Cardiac fibroblast (primary cell): ENCODE measurements at regions not wholly inside any gene's neighbourhood (a gene's known extent, or its start where the extent isn't known, plus 50 kb on each side); places are given as distances from the start of the nearest gene placed in this dataset.

Experiments used
- DNase-seq, 2 donors: peaks; one replicate each; pipeline versions ENCODE4 v3.0.0 to v3.0.0-alpha.2; 2010; ENCODE audit warnings: low read depth in 2 of 2
- H3K4me3 ChIP-seq, 2 donors: replicated peaks in 1 of 2; 1 replicate in 1 of 2; 2 replicates in 1 of 2; pipeline ENCODE4 v1.5.1; 2011; ENCODE audit warnings: low read depth in 2 of 2, low read length in 2 of 2, mild to moderate bottlenecking in 2 of 2, moderate library complexity in 1 of 2
- TF ChIP-seq, protein P1 (sequence below): IDR thresholded peaks from one replicate; pipeline ENCODE4 v1.5.1; 2011; ENCODE audit warnings: low read depth, mild to moderate bottlenecking, low read length, inconsistent platforms

DNA sequence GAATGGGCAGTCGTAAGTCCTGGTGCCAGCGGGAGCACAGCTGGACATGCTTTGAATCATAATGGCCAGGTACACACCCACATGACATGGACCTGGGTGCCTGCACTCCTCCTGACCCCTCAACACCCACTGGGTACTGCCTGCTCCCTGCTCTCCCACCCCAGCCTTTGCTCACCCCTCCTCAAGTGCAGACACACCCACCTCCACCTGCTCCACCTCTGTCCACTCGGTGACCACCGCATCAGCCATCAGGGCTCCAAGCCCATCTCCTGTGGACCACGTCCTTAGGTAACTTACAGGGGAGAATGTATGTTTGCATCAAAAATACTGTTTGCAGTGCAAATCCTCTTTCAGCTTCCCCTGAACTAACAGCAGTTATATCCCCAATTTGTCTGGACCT, 214.6 kb downstream of the BRD1 start:
- H3K4me3 ChIP-seq: no peak overlapping the region
- DNase-seq: no peak
- TF ChIP-seq, protein P1, sequence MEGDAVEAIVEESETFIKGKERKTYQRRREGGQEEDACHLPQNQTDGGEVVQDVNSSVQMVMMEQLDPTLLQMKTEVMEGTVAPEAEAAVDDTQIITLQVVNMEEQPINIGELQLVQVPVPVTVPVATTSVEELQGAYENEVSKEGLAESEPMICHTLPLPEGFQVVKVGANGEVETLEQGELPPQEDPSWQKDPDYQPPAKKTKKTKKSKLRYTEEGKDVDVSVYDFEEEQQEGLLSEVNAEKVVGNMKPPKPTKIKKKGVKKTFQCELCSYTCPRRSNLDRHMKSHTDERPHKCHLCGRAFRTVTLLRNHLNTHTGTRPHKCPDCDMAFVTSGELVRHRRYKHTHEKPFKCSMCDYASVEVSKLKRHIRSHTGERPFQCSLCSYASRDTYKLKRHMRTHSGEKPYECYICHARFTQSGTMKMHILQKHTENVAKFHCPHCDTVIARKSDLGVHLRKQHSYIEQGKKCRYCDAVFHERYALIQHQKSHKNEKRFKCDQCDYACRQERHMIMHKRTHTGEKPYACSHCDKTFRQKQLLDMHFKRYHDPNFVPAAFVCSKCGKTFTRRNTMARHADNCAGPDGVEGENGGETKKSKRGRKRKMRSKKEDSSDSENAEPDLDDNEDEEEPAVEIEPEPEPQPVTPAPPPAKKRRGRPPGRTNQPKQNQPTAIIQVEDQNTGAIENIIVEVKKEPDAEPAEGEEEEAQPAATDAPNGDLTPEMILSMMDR: no peak

- no peak for DNase-seq
- TF ChIP-seq, protein P1: no peak
- H3K4me3 ChIP-seq: no peak overlapping the region
Measured at GRCh38 chr22:49609207-49609876, 218.3 kb downstream of the BRD1 start.

GRCh38 chr22:49608660-49609059, 219.0 kb downstream of the BRD1 start:
- H3K4me3 ChIP-seq: no peak overlapping the region
- TF ChIP-seq, protein P1: no peak
- no peak for DNase-seq

DNA sequence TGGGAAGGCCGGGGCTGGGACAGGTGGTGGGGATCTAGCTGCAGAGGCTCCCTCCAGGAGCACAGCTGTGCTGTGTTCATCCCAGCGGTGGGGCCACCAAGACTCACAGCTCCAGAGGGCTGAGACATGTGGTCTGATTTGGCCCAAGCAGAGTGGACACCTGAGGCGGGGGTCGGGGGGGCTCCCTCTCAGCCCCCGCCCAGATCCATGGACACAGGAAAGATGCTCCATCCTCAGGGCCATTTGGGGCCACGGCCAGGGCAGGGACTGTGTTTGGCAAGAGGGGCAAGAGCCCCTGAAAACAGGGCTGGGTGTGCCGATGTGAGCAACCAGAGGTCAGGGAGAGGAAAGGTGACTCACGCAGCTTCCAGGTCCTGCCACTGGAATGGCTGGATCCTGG, 219.4 kb downstream of the BRD1 start:
- TF ChIP-seq, protein P1: no peak
- H3K4me3 ChIP-seq: no peak overlapping the region
- no peak for DNase-seq

GRCh38 chr22:49607821-49608220, 219.9 kb downstream of the BRD1 start:
- DNase-seq: no peak
- H3K4me3 ChIP-seq: no peak overlapping the region
- TF ChIP-seq, protein P1: no peak

- TF ChIP-seq, protein P1: no peak
- no peak overlapping the region for H3K4me3 ChIP-seq
- DNase-seq: no peak
Measured at GRCh38 chr22:49606562-49607290, 220.9 kb downstream of the BRD1 start.
